IMR-90 (cell line): ENCODE measurements at regions not wholly inside any gene's neighbourhood (a gene's known extent, or its start where the extent isn't known, plus 50 kb on each side); places are given as distances from the start of the nearest gene placed in this dataset.

Experiments
- ATAC-seq: fragments of 200-7000 bp; cut with Tn5 transposase; 2 replicates; pipeline ENCODE4 v1.9.1; 2020; ENCODE audit warnings: low read depth, mild to moderate bottlenecking, moderate library complexity
- BruUV-seq: library from RNA; stranded (reverse); fragments of 400-500 nt; replicated peaks from 2 replicates; lab custom pipeline; 2021; lab: Mats Ljungman, UMichigan
- CTCF ChIA-PET: fragments of 300-600 bp; formaldehyde crosslinking; extraction: SDS; loops from one replicate; lab custom pipeline; 2021; ENCODE audit warnings: antibody characterized with exemption; lab: Yijun Ruan, JAX
- POLR2A ChIA-PET: fragments of 300-600 bp; sonication (Branson Sonifier 250); formaldehyde crosslinking; loops from one replicate; lab custom pipeline; 2022; ENCODE audit warnings: antibody characterized with exemption; ENCODE audit not compliant: unreplicated experiment; lab: Charles Lee
- DNase-seq: peaks from one replicate; pipeline ENCODE4 v3.0.0; 2013
- H2AFZ ChIP-seq: replicated peaks from 2 replicates; pipeline ENCODE3; 2013; ENCODE audit warnings: low read length, mild to moderate bottlenecking; ENCODE audit not compliant: poor library complexity
- H2AK5ac ChIP-seq: 2 replicates; pipeline ENCODE4 v1.6.1; 2013; ENCODE audit warnings: low read depth, low read length, inconsistent platforms
- H2AK9ac ChIP-seq: replicated peaks from 2 replicates; pipeline ENCODE3; 2013; ENCODE audit warnings: mild to moderate bottlenecking, low read depth, low read length, moderate library complexity; ENCODE audit not compliant: poor library complexity
- H2BK120ac ChIP-seq: 2 replicates; pipeline ENCODE4 v1.6.1; 2013; ENCODE audit warnings: low read depth, low read length, inconsistent platforms
- H2BK15ac ChIP-seq: 3 replicates; pipeline ENCODE4 v1.6.1; 2013; ENCODE audit warnings: low read depth, low read length, inconsistent platforms
- H2BK20ac ChIP-seq: 2 replicates; pipeline ENCODE4 v1.6.1; 2013; ENCODE audit warnings: low read depth, mild to moderate bottlenecking, inconsistent platforms, low read length, moderate library complexity
- H2BK5ac ChIP-seq: 2 replicates; pipeline ENCODE4 v1.6.1; 2013; ENCODE audit warnings: mild to moderate bottlenecking, low read depth, low read length, inconsistent platforms; ENCODE audit not compliant: poor library complexity, severe bottlenecking
- H3K14ac ChIP-seq: replicated peaks from 2 replicates; pipeline ENCODE4 v1.6.1; 2013; ENCODE audit warnings: low read depth, low read length, inconsistent platforms
- H3K18ac ChIP-seq: 2 replicates; pipeline ENCODE4 v1.6.1; 2013; ENCODE audit warnings: low read depth, low read length, control low read depth
- H3K23ac ChIP-seq: 2 replicates; pipeline ENCODE4 v1.6.1; 2013; ENCODE audit warnings: low read depth, low read length, inconsistent platforms
- H3K27ac ChIP-seq: 2 replicates; pipeline ENCODE4 v1.5.1; 2013; ENCODE audit warnings: mild to moderate bottlenecking, control low read depth, low read length; ENCODE audit not compliant: insufficient read depth
- H3K27me3 ChIP-seq: 2 replicates; pipeline ENCODE4 v1.6.1; 2013; ENCODE audit warnings: low read length; ENCODE audit not compliant: control insufficient read depth, insufficient read depth
- H3K36me3 ChIP-seq: 2 replicates; pipeline ENCODE4 v1.6.1; 2013; ENCODE audit warnings: low read length, mixed read lengths; ENCODE audit not compliant: control insufficient read depth, insufficient read depth
- H3K4ac ChIP-seq: 2 replicates; pipeline ENCODE4 v1.6.1; 2013; ENCODE audit warnings: low read depth, low read length, inconsistent platforms
- H3K4me1 ChIP-seq: 2 replicates; pipeline ENCODE4 v1.6.1; 2013; ENCODE audit warnings: low read length, mixed read lengths; ENCODE audit not compliant: control insufficient read depth, insufficient read depth
- H3K4me2 ChIP-seq: 2 replicates; pipeline ENCODE4 v1.6.1; 2013; ENCODE audit warnings: low read depth, mild to moderate bottlenecking, control low read depth, low read length, moderate library complexity
- H3K4me3 ChIP-seq: 2 replicates; pipeline ENCODE4 v1.5.1; 2013; ENCODE audit warnings: low read depth, mild to moderate bottlenecking, control low read depth, low read length, moderate library complexity; ENCODE audit not compliant: insufficient read depth
- H3K56ac ChIP-seq: 2 replicates; pipeline ENCODE4 v1.6.1; 2013; ENCODE audit warnings: low read length, inconsistent platforms; ENCODE audit not compliant: insufficient read depth; ENCODE audit errors: extremely low read depth
- H3K79me1 ChIP-seq, 2 experiments: 2 replicates each; pipeline ENCODE4 v1.6.1; 2013; ENCODE audit warnings: low read length in 2 of 2, inconsistent platforms in 1 of 2, low read depth in 1 of 2
- H3K9ac ChIP-seq: 2 replicates; pipeline ENCODE4 v1.6.1; 2013; ENCODE audit warnings: low read depth, low read length, control low read depth
- H3K9me1 ChIP-seq: 2 replicates; pipeline ENCODE4 v1.6.1; 2013; ENCODE audit warnings: low read length, inconsistent platforms; ENCODE audit not compliant: insufficient read depth
- H3K9me3 ChIP-seq: 2 replicates; pipeline ENCODE4 v1.6.1; 2013; ENCODE audit warnings: low read length; ENCODE audit not compliant: control insufficient read depth, insufficient read depth
- H4K20me1 ChIP-seq: 2 replicates; pipeline ENCODE4 v1.6.1; 2013; ENCODE audit warnings: low read length, inconsistent platforms; ENCODE audit not compliant: insufficient read depth
- H4K5ac ChIP-seq: 2 replicates; pipeline ENCODE4 v1.6.1; 2013; ENCODE audit warnings: mild to moderate bottlenecking, low read depth, low read length, control low read depth
- H4K8ac ChIP-seq, 2 experiments: 2 replicates each; pipeline ENCODE4 v1.6.1; 2013; ENCODE audit warnings: low read depth in 2 of 2, low read length in 2 of 2, control low read depth in 1 of 2, inconsistent platforms in 1 of 2
- H4K91ac ChIP-seq: 2 replicates; pipeline ENCODE4 v1.6.1; 2013; ENCODE audit warnings: low read depth, low read length, inconsistent platforms; ENCODE audit not compliant: insufficient read depth
- CEBPB ChIP-seq: IDR thresholded peaks from 2 replicates; pipeline ENCODE4 v1.6.1; 2012; ENCODE audit warnings: low read depth, low read length, improper control_type of control experiment
- CHD1 ChIP-seq: IDR thresholded peaks from 2 replicates; pipeline ENCODE4 v1.6.1; 2012; ENCODE audit warnings: low read depth, low read length, improper control_type of control experiment
- ELK1 ChIP-seq: fragments of 150-350 bp; IDR thresholded peaks from 2 replicates; pipeline ENCODE4 v1.6.1; 2016; ENCODE audit warnings: low read depth, mild to moderate bottlenecking, low read length, moderate library complexity, borderline replicate concordance
- FOS ChIP-seq: fragments of 150-350 bp; IDR thresholded peaks from 2 replicates; pipeline ENCODE4 v1.6.1; 2016; ENCODE audit warnings: low read depth, low read length
- MAFK ChIP-seq: IDR thresholded peaks from 2 replicates; pipeline ENCODE4 v1.6.1; 2012; ENCODE audit warnings: low read depth, low read length, improper control_type of control experiment
- NFE2L2 ChIP-seq: fragments of 150-350 bp; IDR thresholded peaks from 2 replicates; pipeline ENCODE4 v1.6.1; 2016; ENCODE audit warnings: low read depth, mild to moderate bottlenecking, low read length
- POLR2A ChIP-seq: IDR thresholded peaks from 2 replicates; pipeline ENCODE4 v1.6.1; 2012; ENCODE audit warnings: mild to moderate bottlenecking, low read depth, low read length
- RAD21 ChIP-seq: IDR thresholded peaks from 2 replicates; pipeline ENCODE4 v1.6.1; 2012; ENCODE audit warnings: low read length, improper control_type of control experiment
- RCOR1 ChIP-seq: IDR thresholded peaks from 2 replicates; pipeline ENCODE4 v1.6.1; 2012; ENCODE audit warnings: mild to moderate bottlenecking, low read length, improper control_type of control experiment; ENCODE audit not compliant: insufficient replicate concordance
- SMC3 ChIP-seq: fragments of 150-350 bp; IDR thresholded peaks from 2 replicates; pipeline ENCODE4 v1.6.1; 2016; ENCODE audit warnings: low read depth, mild to moderate bottlenecking, antibody characterized with exemption, low read length, moderate library complexity
- USF2 ChIP-seq: fragments of 150-350 bp; IDR thresholded peaks from 2 replicates; pipeline ENCODE4 v1.6.1; 2017; ENCODE audit warnings: mild to moderate bottlenecking, antibody characterized with exemption, low read length, low read depth
- WGBS, 2 experiments: methylation state at CpG; one replicate each; pipeline versions ENCODE4 v1.1.5 to v1.1.7; 2013; ENCODE audit warnings: missing lambda C conversion rate in 2 of 2; ENCODE audit not compliant: insufficient read length in 1 of 2; ENCODE audit errors: extremely low coverage in 2 of 2; 5-methylcytosine and 5-hydroxymethylcytosine counted together
- dilution Hi-C: fragments of 300-500 bp; cut with HindIII; formaldehyde crosslinking; loops from one replicate; pipeline ENCODE4 v1.14.3; 2018; ENCODE audit warnings: low sequenced_read_pairs; ENCODE audit not compliant: unreplicated experiment
- in situ Hi-C: fragments of 300-500 bp; cut with MboI; formaldehyde crosslinking; loops from 3 replicates; pipeline ENCODE4 v1.14.3; 2019; ENCODE audit warnings: low sequenced_read_pairs, inconsistent platforms, mixed read lengths
- intact Hi-C: fragments of 100-400 bp; cut with micrococcal nuclease; formaldehyde crosslinking; loops from 2 replicates; pipeline ENCODE4 v1.10.0; 2022

GRCh38 chr1:22223176-22223575 lies 80.3 kb upstream of the WNT4 start:
- Histone ChIP-seq H3K36me3 (no peaks in the 10 kb centered on the region), H2BK20ac (no peak overlapping the region), H2BK120ac (no peak overlapping the region), H2AK5ac (no peak overlapping the region), H3K56ac (no peak overlapping the region), H3K27ac (no peak overlapping the region), H3K9me3 (peaks cover 9% of the 10 kb centered on the region), H2BK15ac (no peak overlapping the region), H4K5ac (no peak overlapping the region), H3K27me3 (peaks cover 70% of the 10 kb centered on the region), H3K79me1 (no peaks in the 10 kb centered on the region), H3K9me1 (no peaks in the 10 kb centered on the region; the same call in 1 of the 2 replicates), H3K18ac (no peak overlapping the region), H3K23ac (no peak overlapping the region), H3K4ac (no peak overlapping the region), H2BK5ac (no peak overlapping the region), H4K8ac (no peak overlapping the region), H3K4me1 (no peaks in the 10 kb centered on the region), H4K91ac (no peak overlapping the region), H2AFZ (no peak overlapping the region), H4K20me1 (no peaks in the 10 kb centered on the region), H3K4me2 (no peak overlapping the region), H3K4me3 (no peak overlapping the region), H3K9ac (no peak overlapping the region), H2AK9ac (no peak overlapping the region), H3K14ac (no peak overlapping the region)
- in situ Hi-C loops: no loop called here
- no peak for ATAC-seq
- WGBS, 2 experiments: 68% methylated on average over 3 of the region's 6 CpGs; no CpG with 5 or more reads in 1 of the 2 experiments
- CTCF ChIA-PET: no interaction called here
- BruUV-seq: no TSS peak
- POLR2A ChIA-PET: no interaction called here
- dilution Hi-C loops: no loop called here
- TF ChIP-seq POLR2A (no peak), CEBPB (no peak), USF2 (no peak), FOS (no peak), RAD21 (no peak), MAFK (no peak), ELK1 (no peak), CHD1 (no peak), RCOR1 (no peak), SMC3 (no peak), NFE2L2 (no peak)
- DNase-seq: no peak
- intact Hi-C loops: no loop called here
